ENCODE measurements at regions not wholly inside any gene's neighbourhood (a gene's known extent, or its start where the extent isn't known, plus 50 kb on each side); places are given as distances from the start of the nearest gene placed in this dataset.
A peak's percentile ranks its signal among the peaks of the same experiment; 100 is the strongest.

- TF ChIP-seq MLLT10 (CRISPR knock-in tag; IDR thresholded peaks at IDR 0.05), result no peak
- TF ChIP-seq ZSCAN29 (CRISPR knock-in tag; conservative IDR thresholded peaks at IDR 0.05), result peak; percentile 49; the same call in 1 of the 2 replicates
- TF ChIP-seq ZFP37 (CRISPR knock-in tag; IDR thresholded peaks at IDR 0.05; ENCODE audit: borderline replicate concordance), result no peak
- TF ChIP-seq EP300 (IDR thresholded peaks at IDR 0.05; ENCODE audit: low read depth in 2 of 2, low read length in 2 of 2), result peak in 1 of 2 experiments; percentile 36; a peak in 1 of 4 replicates
- 0 out of 2 replicates have a peak, but pooled peaks have one; percentile 27 for TF ChIP-seq EP300 (CRISPR knock-in tag; IDR thresholded peaks at IDR 0.05; ENCODE audit: borderline replicate concordance)
- no peak for TF ChIP-seq ZNF597 (CRISPR knock-in tag; IDR thresholded peaks at IDR 0.05)
- no peak for TF ChIP-seq CHD4 (IDR thresholded peaks at IDR 0.05; ENCODE audit: borderline replicate concordance, low read length)
- peak; percentile 26; the same call in 1 of the 2 replicates for TF ChIP-seq HNRNPUL1 (IDR thresholded peaks at IDR 0.05; ENCODE audit: low read depth, low read length)
- no peak for TF ChIP-seq ZNF577 (CRISPR knock-in tag; IDR thresholded peaks at IDR 0.05; ENCODE audit: borderline replicate concordance, low read depth)
- TF ChIP-seq CHCHD3 (CRISPR knock-in tag; IDR thresholded peaks at IDR 0.05), result peak; percentile 73; the same call in 1 of the 2 replicates
- peak; percentile 83; the same call in 1 of the 2 replicates for TF ChIP-seq ZNF431 (CRISPR knock-in tag; IDR thresholded peaks at IDR 0.05; ENCODE audit: borderline replicate concordance, low read depth)
- TF ChIP-seq ZNF614 (CRISPR knock-in tag; IDR thresholded peaks at IDR 0.05; ENCODE audit: borderline replicate concordance), result peak; percentile 74
- no peak for TF ChIP-seq ZNF264 (CRISPR knock-in tag; IDR thresholded peaks at IDR 0.05)
- TF ChIP-seq ZNF546 (CRISPR knock-in tag; conservative IDR thresholded peaks at IDR 0.05), result peak; percentile 67; the same call in 1 of the 2 replicates
- no peak for TF ChIP-seq SNAPC2 (CRISPR knock-in tag; IDR thresholded peaks at IDR 0.05)
- TF ChIP-seq ZNF512 (CRISPR knock-in tag; IDR thresholded peaks at IDR 0.05), result no peak
- TF ChIP-seq ZNF512B (CRISPR knock-in tag; IDR thresholded peaks at IDR 0.05; ENCODE audit: borderline replicate concordance), result no peak
Observed at GRCh38 chr7:149624419-149625339, 127.1 kb upstream of the ZNF746 start (continued).

Data from HepG2 (cell line).